Tibial artery (tissue), 4 donors: ENCODE measurements at regions not wholly inside any gene's neighbourhood (a gene's known extent, or its start where the extent isn't known, plus 50 kb on each side); places are given as distances from the start of the nearest gene placed in this dataset.
"Not testable (repeated sequence)": the region's sequence is repeated elsewhere in the genome, so short reads cannot be mapped to it uniquely, and the experiment has no call there.

Experiments used
- DNase-seq, 2 donors: peaks; one replicate each; pipeline ENCODE4 v3.0.0-alpha.2; 2019
- H3K27ac ChIP-seq, 2 donors: fragments of 200-600 bp; sonication (generic) in 1 of 2; 1 replicate in 1 of 2; 2 replicates in 1 of 2; pipeline ENCODE4 v1.5.1; 2018 to 2019; ENCODE audit warnings: mild to moderate bottlenecking in 1 of 2
- H3K27me3 ChIP-seq, 2 donors: fragments of 200-600 bp; sonication (generic) in 1 of 2; one replicate each; pipeline versions ENCODE4 v1.5.1 to v1.6.0; 2016 to 2019
- H3K36me3 ChIP-seq, 3 donors: fragments of 200-600 bp; sonication (generic) in 2 of 3; one replicate each; pipeline ENCODE4 v1.5.1; 2016 to 2019; ENCODE audit warnings: mild to moderate bottlenecking in 2 of 3
- H3K4me1 ChIP-seq, 4 donors: fragments of 200-600 bp; sonication (generic) in 2 of 4; 1 replicate in 3 of 4; 2 replicates in 1 of 4; pipeline ENCODE4 v1.5.1; 2016 to 2019
- H3K4me3 ChIP-seq, 2 donors: fragments of 200-600 bp; sonication (generic) in 1 of 2; 1 replicate in 1 of 2; 2 replicates in 1 of 2; pipeline ENCODE4 v1.5.1; 2018 to 2019; ENCODE audit warnings: mild to moderate bottlenecking in 2 of 2
- H3K9me3 ChIP-seq, 3 donors: fragments of 200-600 bp; sonication (generic) in 1 of 3; one replicate each; pipeline ENCODE4 v1.5.1; 2016 to 2019
- CTCF ChIP-seq, 2 experiments: fragments of 200-600 bp in 1 of 2; fragments of 450-650 bp in 1 of 2; IDR thresholded peaks; one replicate each; pipeline ENCODE4 v1.5.1; 2017 to 2019; ENCODE audit warnings: antibody characterized with exemption in 2 of 2, mild to moderate bottlenecking in 1 of 2, moderate library complexity in 1 of 2
- intact Hi-C: fragments of 100-400 bp; cut with DNase I; formaldehyde crosslinking; loops from one replicate; pipeline ENCODE4 v1.15.0; 2023; ENCODE audit warnings: low total_unique reads

DNA sequence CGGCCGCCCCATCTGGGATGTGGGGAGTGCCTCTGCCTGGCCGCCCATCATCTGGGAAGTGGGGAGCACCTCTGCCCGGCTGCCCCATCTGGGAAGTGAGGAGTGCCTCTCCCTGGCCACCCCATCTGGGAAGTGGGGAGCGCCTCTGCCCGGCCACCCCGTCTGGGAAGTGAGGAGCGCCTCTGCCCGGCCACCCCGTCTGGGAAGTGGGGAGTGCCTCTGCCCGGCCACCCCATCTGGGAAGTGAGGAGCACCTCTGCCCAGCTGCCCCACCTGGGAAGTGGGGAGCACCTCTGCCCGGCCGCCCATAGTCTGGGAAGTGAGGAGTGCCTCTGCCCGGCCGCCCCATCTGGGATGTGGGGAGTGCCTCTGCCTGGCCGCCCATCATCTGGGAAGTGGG lies 91.7 kb upstream of the ZNF519 start:
- H3K4me3 ChIP-seq, H3K4me1 ChIP-seq, H3K27me3 ChIP-seq, H3K27ac ChIP-seq, intact Hi-C loops, DNase-seq, H3K36me3 ChIP-seq, H3K9me3 ChIP-seq: not testable (repeated sequence)

DNA sequence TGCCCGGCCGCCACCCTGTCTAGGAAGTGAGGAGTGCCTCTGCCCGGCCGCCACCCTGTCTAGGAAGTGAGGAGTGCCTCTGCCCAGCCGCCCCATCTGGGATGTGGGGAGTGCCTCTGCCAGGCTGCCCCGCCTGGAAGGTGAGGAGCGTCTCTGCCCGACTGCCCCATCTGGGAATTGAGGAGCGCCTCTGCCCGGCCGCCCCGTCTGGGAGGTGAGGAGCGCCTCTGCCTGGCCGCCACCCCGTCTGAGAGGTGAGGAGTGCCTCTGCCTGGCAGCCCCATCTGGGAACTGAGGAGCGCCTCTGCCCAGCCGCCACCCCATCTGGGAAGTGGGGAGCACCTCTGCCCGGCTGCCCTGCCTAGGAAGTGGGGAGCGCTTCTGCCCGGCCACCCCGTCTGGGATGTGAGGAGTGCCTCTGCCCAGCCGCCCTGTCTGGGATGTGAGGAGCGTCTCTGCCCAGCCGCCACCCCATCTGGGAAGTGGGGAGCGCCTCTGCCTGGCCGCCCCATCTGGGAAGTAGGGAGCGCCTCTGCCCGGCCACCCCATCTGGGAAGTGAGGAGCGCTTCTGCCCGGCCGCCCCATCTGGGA lies 91.1 kb upstream of the ZNF519 start:
- H3K27ac ChIP-seq, intact Hi-C loops, H3K36me3 ChIP-seq, H3K4me3 ChIP-seq, H3K27me3 ChIP-seq, H3K4me1 ChIP-seq, H3K9me3 ChIP-seq: not testable (repeated sequence)
- DNase-seq, result peak in 1 of 2 donors; percentile 61

DNA sequence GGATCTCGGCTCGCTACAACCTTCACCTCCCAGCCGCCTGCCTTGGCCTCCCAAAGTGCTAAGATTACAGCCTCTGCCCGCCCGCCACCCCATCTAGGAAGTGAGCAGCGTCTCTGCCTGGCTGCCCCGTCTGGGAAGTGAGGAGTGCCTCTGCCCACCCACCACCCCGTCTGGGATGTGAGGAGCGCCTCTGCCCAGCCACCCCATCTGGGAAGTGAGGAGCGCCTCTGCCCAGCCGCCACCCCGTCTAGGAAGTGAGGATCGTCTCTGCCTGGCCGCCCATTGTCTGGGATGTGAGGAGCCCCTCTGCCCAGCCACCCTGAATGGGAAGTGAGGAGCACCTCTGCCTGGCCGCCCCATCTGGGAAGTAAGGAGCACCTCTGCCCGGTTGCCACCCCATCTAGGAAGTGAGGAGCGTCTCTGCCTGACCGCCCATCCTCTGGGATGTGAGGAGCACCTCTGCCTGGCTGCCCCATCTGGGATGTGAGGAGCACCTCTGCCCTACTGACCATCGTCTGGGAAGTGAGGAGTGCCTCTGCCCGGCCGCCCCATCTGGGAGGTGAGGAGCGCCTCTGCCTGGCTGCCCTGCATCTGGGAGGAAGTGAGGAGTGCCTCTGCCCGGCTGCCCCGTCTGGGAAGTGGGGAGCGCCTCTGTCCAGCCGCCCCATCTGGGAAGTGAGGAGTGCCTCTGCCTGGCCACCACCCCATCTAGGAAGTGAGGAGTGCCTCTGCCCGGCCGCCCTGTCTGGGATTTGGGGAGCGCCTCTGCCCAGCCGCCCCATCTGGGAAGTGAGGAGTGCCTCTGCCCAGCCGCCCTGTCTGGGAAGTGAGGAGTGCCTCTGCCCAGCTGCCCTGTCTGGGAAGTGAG lies 90.4 kb upstream of the ZNF519 start:
- H3K4me1 ChIP-seq, H3K9me3 ChIP-seq, intact Hi-C loops, H3K27ac ChIP-seq, H3K4me3 ChIP-seq, H3K36me3 ChIP-seq, H3K27me3 ChIP-seq: not testable (repeated sequence)
- DNase-seq, result peak in 1 of 2 donors; percentile 53

GRCh38 chr18:14221689-14222088 lies 89.5 kb upstream of the ZNF519 start:
- Histone ChIP-seq H3K9me3 (peaks cover 0 to 9% (median 0%) of the 10 kb centered on the region in 3 donors), H3K4me1 (no peaks in the 10 kb centered on the region), H3K27ac (no peak overlapping the region), H3K4me3 (no peak overlapping the region), H3K27me3 (no peaks in the 10 kb centered on the region), H3K36me3 (no peaks in the 10 kb centered on the region)
- TF ChIP-seq CTCF (IDR thresholded peaks at IDR 0.05), result no peak
- no peak for DNase-seq
- intact Hi-C loops, result no loop called here

DNA sequence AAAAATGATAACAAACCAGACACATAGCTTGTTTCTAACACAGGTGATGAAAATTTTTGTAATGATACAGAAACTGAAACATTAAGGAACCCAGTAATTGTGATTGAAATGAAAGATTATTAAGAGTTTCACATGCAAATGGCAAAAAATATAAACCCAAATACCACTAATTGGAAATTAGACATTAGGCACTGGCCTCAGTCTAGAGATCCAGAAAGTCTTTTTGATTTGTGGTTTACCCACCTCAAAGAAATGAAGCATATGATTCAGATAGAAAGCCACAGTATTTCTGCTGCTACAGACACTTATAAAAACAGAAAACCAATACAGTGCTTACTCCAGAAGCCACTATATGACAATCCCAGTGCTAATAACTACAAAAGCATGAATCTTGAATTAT lies 83.7 kb upstream of the ZNF519 start:
- intact Hi-C loops, H3K27ac ChIP-seq, H3K9me3 ChIP-seq, H3K4me1 ChIP-seq, DNase-seq, H3K4me3 ChIP-seq, H3K27me3 ChIP-seq, H3K36me3 ChIP-seq: not testable (repeated sequence)

GRCh38 chr18:14203424-14203823 lies 71.2 kb upstream of the ZNF519 start:
- DNase-seq, H3K27ac ChIP-seq, H3K4me3 ChIP-seq, intact Hi-C loops, H3K27me3 ChIP-seq, H3K4me1 ChIP-seq, H3K9me3 ChIP-seq, H3K36me3 ChIP-seq: not testable (repeated sequence)

- H3K27me3 ChIP-seq, H3K9me3 ChIP-seq, DNase-seq, intact Hi-C loops, H3K4me1 ChIP-seq, H3K36me3 ChIP-seq, H3K4me3 ChIP-seq, H3K27ac ChIP-seq: not testable (repeated sequence)
These were observed 58.7 kb upstream of the ZNF519 start for GRCh38 chr18:14190776-14191442.

- Histone ChIP-seq H3K27ac (no peak overlapping the region), H3K4me3 (no peak overlapping the region)
- no peak for DNase-seq
These were observed 57.6 kb upstream of the ZNF519 start for GRCh38 chr18:14189858-14190257.

DNA sequence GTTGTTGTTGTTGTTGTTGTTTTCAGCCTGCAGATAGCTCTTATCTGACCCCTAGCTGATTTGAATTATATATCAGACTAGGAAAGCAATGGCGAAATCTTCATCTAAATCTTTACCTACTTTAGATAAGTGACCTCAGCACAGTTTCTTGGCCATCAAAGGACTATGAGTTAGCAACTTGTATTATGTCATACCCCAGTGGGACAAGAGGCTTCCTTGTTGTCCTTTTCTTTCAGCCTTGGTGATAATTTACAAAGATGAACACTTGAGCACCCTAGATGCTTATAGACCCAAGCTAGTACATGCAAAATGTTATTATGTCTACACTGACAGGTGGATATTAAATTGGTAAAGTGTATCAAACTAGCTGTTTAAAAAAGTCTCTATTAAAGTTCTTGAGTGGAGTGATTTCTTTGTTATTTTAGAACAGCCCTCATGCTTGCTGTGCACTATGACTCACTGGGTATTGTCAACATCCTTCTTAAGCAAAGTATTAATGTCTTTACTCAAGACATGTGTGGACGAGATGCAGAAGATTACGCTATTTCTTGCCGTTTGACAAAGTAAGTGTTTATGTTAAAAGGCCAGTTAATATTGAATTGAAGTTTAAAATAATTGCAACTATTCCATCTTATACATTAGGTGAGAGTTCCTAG lies 56.6 kb upstream of the ZNF519 start:
- H3K4me3 ChIP-seq, H3K36me3 ChIP-seq, intact Hi-C loops, H3K4me1 ChIP-seq, H3K27ac ChIP-seq, H3K9me3 ChIP-seq, H3K27me3 ChIP-seq, DNase-seq: not testable (repeated sequence)

More at GRCh38 chr18:14189858-14190257, 57.6 kb upstream of the ZNF519 start:
- Histone ChIP-seq H3K4me1 (no peaks in the 10 kb centered on the region), H3K9me3 (no peaks in the 10 kb centered on the region), H3K36me3 (no peaks in the 10 kb centered on the region), H3K27me3 (no peaks in the 10 kb centered on the region)
- TF ChIP-seq CTCF (IDR thresholded peaks at IDR 0.05), result no peak
- intact Hi-C loops, result no loop called here
